IPS DF 6.9 (cell line): ENCODE measurements at regions not wholly inside any gene's neighbourhood (a gene's known extent, or its start where the extent isn't known, plus 50 kb on each side); places are given as distances from the start of the nearest gene placed in this dataset.

Source experiments
- DNase-seq: peaks from one replicate; pipeline ENCODE4 v3.0.0-alpha.2; 2013; ENCODE audit warnings: low read depth, low spot score
- H3K27ac ChIP-seq: one replicate; pipeline ENCODE4 v1.5.1; 2013; ENCODE audit warnings: low read length, control low read depth
- H3K27me3 ChIP-seq: 2 replicates; pipeline ENCODE4 v1.6.1; 2013; ENCODE audit warnings: mild to moderate bottlenecking, low read length; ENCODE audit not compliant: control insufficient read depth, insufficient read depth
- H3K36me3 ChIP-seq: 2 replicates; pipeline ENCODE4 v1.6.1; 2013; ENCODE audit warnings: low read length; ENCODE audit not compliant: control insufficient read depth, insufficient read depth
- H3K4me1 ChIP-seq: 2 replicates; pipeline ENCODE4 v1.6.1; 2013; ENCODE audit warnings: low read length; ENCODE audit not compliant: control insufficient read depth, insufficient read depth
- H3K4me3 ChIP-seq: 2 replicates; pipeline ENCODE4 v1.5.1; 2013; ENCODE audit warnings: mild to moderate bottlenecking, low read length
- H3K9me3 ChIP-seq: 2 replicates; pipeline ENCODE4 v1.6.1; 2013; ENCODE audit warnings: low read length, inconsistent platforms; ENCODE audit not compliant: control insufficient read depth, insufficient read depth
- WGBS: extraction: QIAGEN DNeasy Blood & Tissue Kit; methylation state at CpG from one replicate; pipeline ENCODE4 v1.1.7; 2013; ENCODE audit warnings: mixed read lengths, missing lambda C conversion rate; ENCODE audit not compliant: insufficient read length, insufficient coverage; 5-methylcytosine and 5-hydroxymethylcytosine counted together

- Histone ChIP-seq H3K27ac (no peak overlapping the region), H3K4me3 (no peak overlapping the region), H3K4me1 (no peaks in the 10 kb centered on the region; the same call in 1 of the 2 replicates), H3K9me3 (no peaks in the 10 kb centered on the region), H3K36me3 (no peaks in the 10 kb centered on the region), H3K27me3 (no peaks in the 10 kb centered on the region)
- DNase-seq = no peak
- no CpG with 5 or more reads among the region's 3 CpGs for WGBS
Observed at GRCh38 chr10:88163572-88163971, 300.1 kb downstream of the PTEN start.

- H3K9me3 ChIP-seq = no peaks in the 10 kb centered on the region
- H3K27ac ChIP-seq = no peak overlapping the region
- no CpG with 5 or more reads among the region's 1 CpG for WGBS
Observed at GRCh38 chr10:88164471-88164870, 301.0 kb downstream of the PTEN start.

DNA sequence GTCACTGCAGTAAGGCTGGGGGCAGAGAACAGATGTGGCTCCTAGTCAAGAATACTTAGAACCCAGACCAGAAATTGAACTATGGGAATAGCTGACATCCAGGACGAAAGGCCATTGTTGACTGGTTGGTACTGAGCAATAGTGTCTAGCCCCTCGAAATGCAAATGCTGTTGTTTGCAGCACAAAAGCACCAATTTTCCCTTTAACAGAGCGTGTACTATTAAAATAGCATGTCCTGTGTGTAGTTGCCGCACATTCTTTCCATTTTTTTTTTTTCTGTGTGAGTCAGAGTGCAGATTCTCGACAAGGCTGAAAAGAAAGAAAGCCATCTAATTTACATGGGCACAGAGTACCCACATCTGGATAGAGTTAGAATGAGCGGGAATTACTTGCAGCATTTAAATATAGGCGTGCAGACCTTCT, 302.4 kb downstream of the PTEN start:
- no CpG with 5 or more reads among the region's 7 CpGs for WGBS
- Histone ChIP-seq H3K36me3 (no peaks in the 10 kb centered on the region), H3K4me1 (no peaks in the 10 kb centered on the region; the same call in 1 of the 2 replicates), H3K27me3 (no peaks in the 10 kb centered on the region), H3K9me3 (no peaks in the 10 kb centered on the region), H3K4me3 (no peak overlapping the region), H3K27ac (no peak overlapping the region)
- DNase-seq = no peak

More at GRCh38 chr10:88164471-88164870, 301.0 kb downstream of the PTEN start:
- no peaks in the 10 kb centered on the region for H3K27me3 ChIP-seq
- no peak overlapping the region for H3K4me3 ChIP-seq
- DNase-seq = no peak
- no peaks in the 10 kb centered on the region for H3K36me3 ChIP-seq
- no peaks in the 10 kb centered on the region; the same call in 1 of the 2 replicates for H3K4me1 ChIP-seq

DNA sequence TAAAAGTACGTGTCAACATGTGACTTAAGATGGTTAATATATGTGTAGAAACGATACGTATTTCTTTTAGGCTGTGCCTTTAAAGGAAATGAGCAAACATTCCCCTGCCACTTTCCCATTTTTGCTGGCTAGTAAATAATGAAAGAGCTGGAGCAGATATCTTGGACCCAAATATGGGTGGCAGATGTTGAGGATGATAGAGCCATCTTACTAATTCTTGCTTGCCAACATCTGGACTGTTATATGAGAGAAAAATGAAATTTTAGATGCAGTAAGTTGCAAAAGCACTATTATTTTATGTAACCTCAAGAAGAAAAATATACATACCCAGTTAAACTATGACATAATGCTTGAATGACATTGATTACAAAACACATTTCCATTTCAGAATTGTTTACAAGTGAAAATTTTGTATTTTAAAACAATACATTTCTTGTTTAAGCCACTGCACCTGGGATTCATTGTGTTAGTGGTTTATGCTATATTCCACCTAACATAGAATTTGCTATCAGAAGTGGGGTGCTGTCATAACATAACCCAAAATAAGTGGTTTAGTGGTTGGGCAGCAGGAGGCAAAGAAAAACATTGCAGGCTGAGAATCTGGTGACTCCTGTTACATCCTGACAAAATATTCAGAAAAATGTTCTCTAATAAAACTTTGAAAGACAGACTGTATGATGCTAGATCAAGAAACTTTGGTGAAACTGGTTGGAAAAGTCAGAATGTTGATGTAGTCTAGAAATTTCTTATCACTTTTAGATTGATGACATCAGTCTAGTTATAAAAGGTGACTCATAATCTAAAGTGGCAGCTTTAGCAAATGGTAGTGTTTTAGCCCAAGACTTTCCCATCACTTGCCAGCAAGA, 305.0 kb downstream of the PTEN start:
- Histone ChIP-seq H3K27me3 (no peaks in the 10 kb centered on the region), H3K4me3 (no peak overlapping the region)
- WGBS = no CpG with 5 or more reads among the region's 3 CpGs

DNA sequence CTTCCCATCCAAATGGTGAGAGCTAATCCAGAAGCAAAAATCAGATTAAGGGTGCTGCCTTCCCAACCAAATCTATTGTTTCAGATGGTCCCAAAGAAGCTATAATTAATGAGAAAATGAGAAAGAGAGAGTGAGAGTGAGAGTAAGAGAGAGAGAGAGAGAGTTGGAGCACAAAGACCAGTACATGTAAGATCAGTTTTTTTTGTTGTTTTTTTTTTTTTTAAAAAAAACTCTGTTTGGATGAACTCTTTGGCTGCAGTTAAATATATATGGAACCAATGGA, 305.6 kb downstream of the PTEN start:
- no peaks in the 10 kb centered on the region; the same call in 1 of the 2 replicates for H3K4me1 ChIP-seq
- no peaks in the 10 kb centered on the region for H3K36me3 ChIP-seq
- no peaks in the 10 kb centered on the region for H3K27me3 ChIP-seq
- no peak for DNase-seq
- H3K9me3 ChIP-seq = no peaks in the 10 kb centered on the region
- H3K27ac ChIP-seq = no peak overlapping the region
- no peak overlapping the region for H3K4me3 ChIP-seq

More for the DNA sequence above, 305.0 kb downstream of the PTEN start:
- Histone ChIP-seq H3K36me3 (no peaks in the 10 kb centered on the region), H3K9me3 (no peaks in the 10 kb centered on the region), H3K4me1 (no peaks in the 10 kb centered on the region; the same call in 1 of the 2 replicates), H3K27ac (no peak overlapping the region)
- DNase-seq = no peak

DNA sequence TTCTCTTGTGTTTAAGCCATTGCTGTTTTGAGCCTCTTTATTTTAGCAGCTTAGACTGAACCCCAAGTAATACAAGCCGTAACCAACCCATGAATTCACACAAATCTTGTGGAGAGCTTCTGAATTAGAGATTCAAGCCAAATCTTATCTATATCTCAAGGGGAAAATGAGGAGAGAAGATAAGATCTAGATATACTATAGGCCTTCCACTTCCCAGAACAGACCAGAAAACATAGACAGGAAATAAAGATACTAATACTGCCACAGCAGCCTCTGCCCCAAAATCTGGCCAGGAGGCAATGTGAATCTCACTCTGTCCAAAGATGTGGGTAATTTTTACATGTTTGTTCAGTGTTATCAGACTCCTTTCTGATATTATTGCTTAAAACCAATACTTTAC, 307.2 kb downstream of the PTEN start:
- no CpG with 5 or more reads among the region's 1 CpG for WGBS

DNA sequence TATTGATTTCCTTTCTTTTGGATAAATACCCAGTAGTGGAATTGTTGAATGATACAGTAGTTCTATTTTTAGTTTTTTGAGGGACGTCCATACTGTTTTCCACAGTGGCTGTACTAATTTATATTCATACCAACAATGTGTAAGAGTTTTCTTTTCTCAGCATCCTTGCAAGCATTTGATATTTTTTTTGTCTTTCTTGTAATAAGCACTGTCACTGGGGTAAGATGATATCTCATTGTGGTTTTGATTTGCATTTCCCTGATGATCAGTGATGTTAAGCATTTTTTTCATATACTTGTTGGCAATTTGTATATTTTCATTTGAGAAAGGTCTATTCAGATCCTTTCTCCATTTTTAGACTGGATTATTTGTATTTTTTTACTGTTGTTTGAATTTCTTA, 308.7 kb downstream of the PTEN start:
- H3K36me3 ChIP-seq = no peaks in the 10 kb centered on the region
- H3K27ac ChIP-seq = no peak overlapping the region
- no peaks in the 10 kb centered on the region for H3K9me3 ChIP-seq
- H3K4me1 ChIP-seq = no peaks in the 10 kb centered on the region
- no CpG with 5 or more reads among the region's 1 CpG for WGBS
- H3K4me3 ChIP-seq = no peak overlapping the region
- no peaks in the 10 kb centered on the region for H3K27me3 ChIP-seq
- DNase-seq = no peak

More for the DNA sequence above, 307.2 kb downstream of the PTEN start:
- H3K4me3 ChIP-seq = no peak overlapping the region
- no peaks in the 10 kb centered on the region for H3K27me3 ChIP-seq
- H3K4me1 ChIP-seq = no peaks in the 10 kb centered on the region; the same call in 1 of the 2 replicates
- H3K36me3 ChIP-seq = no peaks in the 10 kb centered on the region
- no peak for DNase-seq
- H3K9me3 ChIP-seq = no peaks in the 10 kb centered on the region
- no peak overlapping the region for H3K27ac ChIP-seq

- Histone ChIP-seq H3K27me3 (no peaks in the 10 kb centered on the region), H3K27ac (no peak overlapping the region), H3K9me3 (no peaks in the 10 kb centered on the region), H3K36me3 (no peaks in the 10 kb centered on the region), H3K4me3 (no peak overlapping the region), H3K4me1 (no peaks in the 10 kb centered on the region)
- WGBS = no CpG with 5 or more reads among the region's 5 CpGs
- no peak for DNase-seq
Observed at GRCh38 chr10:88174391-88174790, 311.0 kb downstream of the PTEN start.

DNA sequence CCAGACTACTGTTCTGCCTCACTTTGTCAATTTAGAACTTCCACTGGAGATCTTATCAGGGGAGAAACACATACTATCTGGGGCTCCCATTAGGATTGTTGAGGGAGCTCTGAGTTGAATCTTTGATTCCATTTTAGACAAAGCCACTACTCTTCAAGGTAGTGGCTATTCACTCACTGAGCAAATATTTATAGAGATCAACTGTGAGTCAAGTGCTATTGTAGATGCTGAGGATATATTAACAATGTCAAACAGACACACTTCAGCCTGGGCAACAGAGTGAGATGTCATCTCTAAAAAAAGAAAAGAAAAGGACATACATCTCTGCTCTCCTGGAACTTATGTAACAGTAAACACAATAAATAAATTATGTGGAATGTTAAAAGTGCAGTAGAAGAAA, 315.3 kb downstream of the PTEN start:
- Histone ChIP-seq H3K36me3 (no peaks in the 10 kb centered on the region), H3K27me3 (no peaks in the 10 kb centered on the region), H3K27ac (no peak overlapping the region), H3K9me3 (no peaks in the 10 kb centered on the region), H3K4me3 (no peak overlapping the region), H3K4me1 (no peaks in the 10 kb centered on the region)
- no peak for DNase-seq

- Histone ChIP-seq H3K27me3 (no peaks in the 10 kb centered on the region), H3K4me3 (no peak overlapping the region), H3K4me1 (no peaks in the 10 kb centered on the region), H3K36me3 (no peaks in the 10 kb centered on the region), H3K27ac (no peak overlapping the region), H3K9me3 (no peaks in the 10 kb centered on the region)
- DNase-seq = no peak
- WGBS = no CpG with 5 or more reads among the region's 3 CpGs
Observed at GRCh38 chr10:88179831-88180230, 316.4 kb downstream of the PTEN start.
